CD4-positive, alpha-beta T cell (primary cell): ENCODE measurements at regions not wholly inside any gene's neighbourhood (a gene's known extent, or its start where the extent isn't known, plus 50 kb on each side); places are given as distances from the start of the nearest gene placed in this dataset.
"Not testable (repeated sequence)": the region's sequence is repeated elsewhere in the genome, so short reads cannot be mapped to it uniquely, and the experiment has no call there.

ENCODE experiments used
- ATAC-seq: fragments of 200-7000 bp; cut with Tn5 transposase; one replicate; pipeline ENCODE4 v1.10.0; 2022; ENCODE audit warnings: mild to moderate bottlenecking; ENCODE audit not compliant: poor library complexity
- CTCF ChIA-PET: fragments of 350-600 bp; sonication (Branson Sonifier 250); formaldehyde crosslinking; loops from one replicate; lab custom pipeline; 2021; ENCODE audit warnings: antibody characterized with exemption, inconsistent platforms; lab: Charles Lee
- POLR2A ChIA-PET: fragments of 350-600 bp; sonication (Branson Sonifier 250); formaldehyde crosslinking; loops from one replicate; lab custom pipeline; 2021; ENCODE audit warnings: antibody characterized with exemption, inconsistent platforms; lab: Charles Lee
- DNase-seq, 14 experiments: peaks; one replicate each; pipeline ENCODE4 v3.0.0-alpha.2; 2013 to 2020; ENCODE audit warnings: mixed read lengths in 2 of 14
- H3K27ac ChIP-seq, 2 donors: one replicate each; pipeline versions ENCODE4 v1.5.1 to v1.7.0; 2013; ENCODE audit warnings: low read length in 2 of 2, low read depth in 1 of 2, mild to moderate bottlenecking in 1 of 2
- H3K27me3 ChIP-seq, 2 experiments: 1 replicate in 1 of 2; 2 replicates in 1 of 2; pipeline versions ENCODE4 v1.6.1 to v1.7.0; 2013; ENCODE audit warnings: low read length in 2 of 2, control low read depth in 1 of 2, mild to moderate bottlenecking in 1 of 2, moderate library complexity in 1 of 2; ENCODE audit not compliant: insufficient read depth in 2 of 2, control insufficient read depth in 1 of 2
- H3K36me3 ChIP-seq: one replicate; pipeline ENCODE4 v1.6.1; 2013; ENCODE audit warnings: low read length, control low read depth; ENCODE audit not compliant: insufficient read depth
- H3K4me1 ChIP-seq: one replicate; pipeline ENCODE4 v1.6.1; 2013; ENCODE audit warnings: low read length, control low read depth; ENCODE audit not compliant: insufficient read depth
- H3K4me3 ChIP-seq: one replicate; pipeline ENCODE4 v1.5.1; 2013; ENCODE audit warnings: mild to moderate bottlenecking, low read length, moderate library complexity
- H3K9me3 ChIP-seq, 2 experiments: 1 replicate in 1 of 2; 2 replicates in 1 of 2; pipeline versions ENCODE4 v1.6.1 to v1.7.0; 2013; ENCODE audit warnings: low read length in 2 of 2, mild to moderate bottlenecking in 2 of 2, control low read depth in 1 of 2, moderate library complexity in 1 of 2; ENCODE audit not compliant: control insufficient read depth in 1 of 2, insufficient read depth in 1 of 2
- H3K27ac Mint-ChIP-seq: one replicate; pipeline ENCODE4 v1.8.0; 2020; ENCODE audit warnings: mixed read lengths
- H3K27me3 Mint-ChIP-seq: one replicate; pipeline ENCODE4 v1.8.0; 2021; ENCODE audit warnings: mixed read lengths
- H3K36me3 Mint-ChIP-seq: one replicate; pipeline ENCODE4 v1.8.0; 2021; ENCODE audit warnings: low read depth, mixed read lengths
- H3K4me1 Mint-ChIP-seq: one replicate; pipeline ENCODE4 v1.8.0; 2021; ENCODE audit warnings: low read depth, mixed read lengths
- H3K4me3 Mint-ChIP-seq: one replicate; pipeline ENCODE4 v1.8.0; 2020; ENCODE audit warnings: mild to moderate bottlenecking, mixed read lengths
- H3K9me3 Mint-ChIP-seq: one replicate; pipeline ENCODE4 v1.8.0; 2020; ENCODE audit warnings: mixed read lengths
- CTCF ChIP-seq: fragments of 200-600 bp; IDR thresholded peaks from one replicate; pipeline ENCODE4 v1.8.0; 2022; ENCODE audit warnings: antibody characterized with exemption, mild to moderate bottlenecking
- intact Hi-C, 2 experiments: fragments of 100-400 bp; cut with DNase I in 1 of 2; cut with micrococcal nuclease in 1 of 2; formaldehyde crosslinking; loops; one replicate each; pipeline versions ENCODE4 v1.15.1 to v1.9.0; 2023 to 2025; cut with DNase I, micrococcal nuclease

- no peaks in the 10 kb centered on the region for H3K4me1 ChIP-seq
- CTCF ChIA-PET = no interaction called here
- H3K27ac ChIP-seq = no peak overlapping the region
- no peak overlapping the region for H3K27ac Mint-ChIP-seq
- H3K4me3 Mint-ChIP-seq = no peak overlapping the region
- peaks cover 5% of the 10 kb centered on the region for H3K27me3 Mint-ChIP-seq
- ATAC-seq (no peak), DNase-seq (peak in 1 of 14 experiments; percentile 3)
- no peaks in the 10 kb centered on the region for H3K36me3 ChIP-seq
- peaks cover 0 to 9% of the 10 kb centered on the region in 2 experiments for H3K9me3 ChIP-seq
- TF ChIP-seq CTCF = no peak
- H3K4me3 ChIP-seq = no peak overlapping the region
- H3K9me3 Mint-ChIP-seq = peaks cover 2% of the 10 kb centered on the region
- POLR2A ChIA-PET = no interaction called here
- no peaks in the 10 kb centered on the region for H3K36me3 Mint-ChIP-seq
- H3K4me1 Mint-ChIP-seq = no peaks in the 10 kb centered on the region
- intact Hi-C loops = no loop called here
- H3K27me3 ChIP-seq = no peaks in the 10 kb centered on the region
Measured at GRCh38 chr5:163309914-163310313, 127.5 kb upstream of the CCNG1 start.

GRCh38 chr5:163310997-163311396 is 126.4 kb upstream of the CCNG1 start:
- Mint-ChIP-seq H3K27ac (no peak overlapping the region), H3K27me3 (peaks cover 5% of the 10 kb centered on the region), H3K9me3 (peaks cover 2% of the 10 kb centered on the region), H3K4me1 (no peaks in the 10 kb centered on the region), H3K4me3 (no peak overlapping the region), H3K36me3 (no peaks in the 10 kb centered on the region)
- H3K27ac ChIP-seq = no peak overlapping the region
- no peak for DNase-seq
- H3K9me3 ChIP-seq = peaks cover 0 to 9% of the 10 kb centered on the region in 2 experiments
- CTCF ChIA-PET = no interaction called here
- intact Hi-C loops = no loop called here
- no peak overlapping the region for H3K4me3 ChIP-seq
- POLR2A ChIA-PET = no interaction called here
- no peaks in the 10 kb centered on the region for H3K27me3 ChIP-seq
- TF ChIP-seq CTCF = no peak
- H3K4me1 ChIP-seq = no peaks in the 10 kb centered on the region
- no peaks in the 10 kb centered on the region for H3K36me3 ChIP-seq
- ATAC-seq = no peak

GRCh38 chr5:163312598-163312997 is 124.8 kb upstream of the CCNG1 start:
- Histone ChIP-seq H3K4me3 (no peak overlapping the region), H3K9me3 (peaks cover 0 to 9% of the 10 kb centered on the region in 2 experiments), H3K27ac (no peak overlapping the region), H3K4me1 (no peaks in the 10 kb centered on the region), H3K36me3 (no peaks in the 10 kb centered on the region), H3K27me3 (no peaks in the 10 kb centered on the region)
- Mint-ChIP-seq H3K27me3 (no peaks in the 10 kb centered on the region), H3K36me3 (no peaks in the 10 kb centered on the region), H3K4me1 (no peaks in the 10 kb centered on the region), H3K9me3 (peaks cover 2% of the 10 kb centered on the region), H3K4me3 (no peak overlapping the region), H3K27ac (no peak overlapping the region)
- ATAC-seq (no peak), DNase-seq (no peak)
- ChIA-PET POLR2A (no interaction called here), CTCF (no interaction called here)
- TF ChIP-seq CTCF = no peak
- intact Hi-C loops = no loop called here

GRCh38 chr5:163313049-163313448 is 124.3 kb upstream of the CCNG1 start:
- H3K4me1 Mint-ChIP-seq, H3K27me3 ChIP-seq, H3K27me3 Mint-ChIP-seq, H3K9me3 ChIP-seq, H3K36me3 Mint-ChIP-seq, H3K9me3 Mint-ChIP-seq, CTCF ChIA-PET, H3K4me3 Mint-ChIP-seq, POLR2A ChIA-PET, ATAC-seq, H3K4me3 ChIP-seq, H3K36me3 ChIP-seq, H3K27ac Mint-ChIP-seq, DNase-seq, H3K27ac ChIP-seq, H3K4me1 ChIP-seq, intact Hi-C loops: not testable (repeated sequence)

- H3K9me3 Mint-ChIP-seq, H3K27ac ChIP-seq, H3K9me3 ChIP-seq, H3K36me3 ChIP-seq, intact Hi-C loops, H3K4me1 ChIP-seq, H3K4me3 Mint-ChIP-seq, H3K27me3 ChIP-seq, H3K4me3 ChIP-seq, H3K36me3 Mint-ChIP-seq, H3K4me1 Mint-ChIP-seq, CTCF ChIA-PET, POLR2A ChIA-PET, ATAC-seq, H3K27ac Mint-ChIP-seq, H3K27me3 Mint-ChIP-seq, DNase-seq: not testable (repeated sequence)
Measured at GRCh38 chr5:163316374-163316773, 121.0 kb upstream of the CCNG1 start.
